ENCODE measurements at regions not wholly inside any gene's neighbourhood (a gene's known extent, or its start where the extent isn't known, plus 50 kb on each side); places are given as distances from the start of the nearest gene placed in this dataset.

- TF ChIP-seq, protein P1, sequence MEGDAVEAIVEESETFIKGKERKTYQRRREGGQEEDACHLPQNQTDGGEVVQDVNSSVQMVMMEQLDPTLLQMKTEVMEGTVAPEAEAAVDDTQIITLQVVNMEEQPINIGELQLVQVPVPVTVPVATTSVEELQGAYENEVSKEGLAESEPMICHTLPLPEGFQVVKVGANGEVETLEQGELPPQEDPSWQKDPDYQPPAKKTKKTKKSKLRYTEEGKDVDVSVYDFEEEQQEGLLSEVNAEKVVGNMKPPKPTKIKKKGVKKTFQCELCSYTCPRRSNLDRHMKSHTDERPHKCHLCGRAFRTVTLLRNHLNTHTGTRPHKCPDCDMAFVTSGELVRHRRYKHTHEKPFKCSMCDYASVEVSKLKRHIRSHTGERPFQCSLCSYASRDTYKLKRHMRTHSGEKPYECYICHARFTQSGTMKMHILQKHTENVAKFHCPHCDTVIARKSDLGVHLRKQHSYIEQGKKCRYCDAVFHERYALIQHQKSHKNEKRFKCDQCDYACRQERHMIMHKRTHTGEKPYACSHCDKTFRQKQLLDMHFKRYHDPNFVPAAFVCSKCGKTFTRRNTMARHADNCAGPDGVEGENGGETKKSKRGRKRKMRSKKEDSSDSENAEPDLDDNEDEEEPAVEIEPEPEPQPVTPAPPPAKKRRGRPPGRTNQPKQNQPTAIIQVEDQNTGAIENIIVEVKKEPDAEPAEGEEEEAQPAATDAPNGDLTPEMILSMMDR (IDR thresholded peaks at IDR 0.05; ENCODE audit: extremely low read depth in 1 of 2, insufficient read depth in 1 of 2, low read depth in 1 of 2, low read length in 2 of 2) = no peak
- no peak for TF ChIP-seq GATA2 (IDR thresholded peaks at IDR 0.05; ENCODE audit: insufficient read depth, insufficient read length, low read depth, low read length)
These were observed 422.9 kb upstream of the TRIB2 start for GRCh38 chr2:12293874-12294273.

All from endothelial cell of umbilical vein (primary cell).